GM18951 (cell line): ENCODE measurements at regions not wholly inside any gene's neighbourhood (a gene's known extent, or its start where the extent isn't known, plus 50 kb on each side); places are given as distances from the start of the nearest gene placed in this dataset.

ENCODE experiments used
- POLR2A ChIP-seq: IDR thresholded peaks from 4 replicates; pipeline ENCODE4 v1.6.1; 2011; ENCODE audit warnings: mild to moderate bottlenecking; ENCODE audit not compliant: insufficient read length, insufficient read depth; ENCODE audit errors: extremely low read depth
- in situ Hi-C: fragments of 300-500 bp; cut with MboI; formaldehyde crosslinking; loops from one replicate; pipeline ENCODE4 v1.12.0; 2022; ENCODE audit warnings: low sequenced_read_pairs, mixed read lengths, inconsistent platforms; ENCODE audit not compliant: unreplicated experiment

GRCh38 chr2:154911729-154912128 lies 213.2 kb downstream of the KCNJ3 start:
- in situ Hi-C loops = no loop called here

DNA sequence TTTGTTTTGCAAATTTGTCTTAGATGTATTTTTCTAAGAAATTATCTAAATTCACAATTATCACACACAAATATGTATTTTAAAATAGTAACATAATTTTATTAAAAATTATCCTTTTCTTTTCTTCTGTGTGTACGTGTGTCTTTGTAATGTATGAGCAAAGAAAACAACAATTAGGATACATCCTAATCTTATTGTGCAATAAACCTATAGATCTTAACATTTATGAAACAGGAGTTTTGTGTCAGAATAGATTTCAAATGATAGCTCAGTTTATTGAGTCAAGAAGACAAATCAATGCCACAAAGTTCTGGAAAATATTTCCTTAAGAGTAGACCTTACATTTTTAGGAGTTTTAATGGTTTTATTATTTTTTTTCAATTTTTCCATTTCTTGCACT lies 212.2 kb downstream of the KCNJ3 start:
- TF ChIP-seq POLR2A = no peak
- in situ Hi-C loops = no loop called here

More at GRCh38 chr2:154911729-154912128, 213.2 kb downstream of the KCNJ3 start:
- no peak for TF ChIP-seq POLR2A

GRCh38 chr2:154908327-154908726 lies 209.8 kb downstream of the KCNJ3 start:
- in situ Hi-C loops = no loop called here
- TF ChIP-seq POLR2A = no peak
